K562 (cell line): ENCODE measurements at regions not wholly inside any gene's neighbourhood (a gene's known extent, or its start where the extent isn't known, plus 50 kb on each side); places are given as distances from the start of the nearest gene placed in this dataset.

Experiments
- ATAC-seq: fragments of 200-7000 bp; cut with Tn5 transposase; 3 replicates; pipeline ENCODE4 v1.9.1; 2020; ENCODE audit warnings: moderate library complexity
- BruUV-seq: library from RNA; stranded (reverse); fragments of 400-500 nt; replicated peaks from 2 replicates; lab custom pipeline; 2021; lab: Mats Ljungman, UMichigan
- CTCF ChIA-PET: fragments of 300-600 bp; formaldehyde crosslinking; extraction: SDS; loops from one replicate; lab custom pipeline; 2021; ENCODE audit warnings: low intra/inter-chr PET ratio; lab: Yijun Ruan, JAX
- POLR2A ChIA-PET: fragments of 300-600, 350-650 bp; sonication (Branson Sonifier 250); formaldehyde crosslinking; extraction: SDS; loops from one replicate; lab custom pipeline; 2021; ENCODE audit warnings: antibody characterized with exemption, inconsistent platforms; lab: Yijun Ruan, JAX
- DNase-seq, 4 experiments: peaks; one replicate each; pipeline versions ENCODE4 v3.0.0 to v3.0.0-alpha.2; 2011 to 2018; ENCODE audit warnings: low spot score in 3 of 4, mixed read lengths in 3 of 4; ENCODE audit errors: extremely low read depth in 1 of 4
- FAIRE-seq: peaks from 2 replicates; lab custom pipeline; 2011; peaks lifted over from hg19 to GRCh38; lab: Jason Lieb, UNC
- H2AFZ ChIP-seq: 2 replicates; pipeline ENCODE4 v1.6.0; 2011; ENCODE audit warnings: low read depth, low read length, control low read depth, inconsistent platforms
- H3K27ac ChIP-seq: fragments of 200-600 bp; 3 replicates; pipeline ENCODE4 v1.8.0; 2011; ENCODE audit warnings: low read depth, mild to moderate bottlenecking, control low read depth, inconsistent platforms, low read length, moderate library complexity, mixed read lengths; ENCODE audit errors: extremely low read depth
- H3K27me3 ChIP-seq, 2 experiments: fragments of 300-600 bp in 1 of 2; 2 replicates in 1 of 2; 3 replicates in 1 of 2; pipeline versions ENCODE4 v1.6.0 to v1.8.0; 2011; ENCODE audit warnings: inconsistent platforms in 2 of 2, low read length in 2 of 2, mild to moderate bottlenecking in 1 of 2, mixed read lengths in 1 of 2, moderate library complexity in 1 of 2; ENCODE audit not compliant: control insufficient read depth in 2 of 2, insufficient read depth in 2 of 2
- H3K36me3 ChIP-seq: fragments of 300-600 bp; 3 replicates; pipeline ENCODE4 v1.8.0; 2011; ENCODE audit warnings: mild to moderate bottlenecking, low read length, inconsistent platforms; ENCODE audit not compliant: control insufficient read depth, insufficient read depth
- H3K4me1 ChIP-seq, 2 experiments: fragments of 200-600 bp in 1 of 2; replicated peaks in 1 of 2; 2 replicates in 1 of 2; 3 replicates in 1 of 2; pipeline versions ENCODE4 v1.5.1 to v1.8.0; 2011; ENCODE audit warnings: inconsistent platforms in 2 of 2, low read length in 2 of 2, mild to moderate bottlenecking in 1 of 2, mixed read lengths in 1 of 2, moderate library complexity in 1 of 2; ENCODE audit not compliant: control insufficient read depth in 2 of 2, insufficient read depth in 2 of 2
- H3K4me2 ChIP-seq: 2 replicates; pipeline ENCODE4 v1.6.1; 2011; ENCODE audit warnings: low read length, control low read depth, inconsistent platforms, mixed read lengths; ENCODE audit not compliant: insufficient read depth
- H3K4me3 ChIP-seq: fragments of 200-600 bp; sonication (generic), shearing (Covaris generic); 2 replicates; pipeline ENCODE4 v1.5.1; 2016; ENCODE audit warnings: control low read depth, inconsistent platforms
- H3K79me2 ChIP-seq: fragments of 200-600 bp; 3 replicates; pipeline ENCODE4 v1.8.0; 2011; ENCODE audit warnings: low read length, inconsistent platforms; ENCODE audit not compliant: control insufficient read depth, insufficient read depth
- H3K9ac ChIP-seq, 2 experiments: 2 replicates each; pipeline versions ENCODE4 v1.6.0 to v1.6.1; 2011; ENCODE audit warnings: low read depth in 2 of 2, low read length in 2 of 2, control low read depth in 1 of 2, inconsistent platforms in 1 of 2, mild to moderate bottlenecking in 1 of 2, mixed read lengths in 1 of 2; ENCODE audit not compliant: insufficient read depth in 1 of 2
- H3K9me1 ChIP-seq: one replicate; pipeline ENCODE4 v1.6.0; 2011; ENCODE audit warnings: inconsistent platforms, mild to moderate bottlenecking, low read length, moderate library complexity; ENCODE audit not compliant: control insufficient read depth, insufficient read depth
- H3K9me3 ChIP-seq: replicated peaks from 2 replicates; pipeline ENCODE4 v1.5.1; 2011; ENCODE audit warnings: low read depth, low read length, inconsistent platforms; ENCODE audit not compliant: control insufficient read depth, insufficient read depth
- H4K20me1 ChIP-seq: replicated peaks from 2 replicates; pipeline ENCODE4 v1.6.1; 2011; ENCODE audit warnings: low read length, inconsistent platforms, mixed read lengths; ENCODE audit not compliant: control insufficient read depth, insufficient read depth
- C11orf30 ChIP-seq: fragments of 450-650 bp; IDR thresholded peaks from 2 replicates; pipeline ENCODE4 v1.6.1; 2016; ENCODE audit warnings: low read depth, mild to moderate bottlenecking
- EP400 ChIP-seq: fragments of 450-650 bp; IDR thresholded peaks from 2 replicates; pipeline ENCODE4 v1.6.1; 2017; ENCODE audit warnings: antibody characterized with exemption, mild to moderate bottlenecking, moderate library complexity
- ERF ChIP-seq: fragments of 450-650 bp; formaldehyde crosslinking; IDR thresholded peaks from 2 replicates; pipeline ENCODE4 v1.4.0; 2020; ENCODE audit warnings: mild to moderate bottlenecking, mixed read lengths
- JUN ChIP-seq, 2 experiments: sonication (generic) in 1 of 2; formaldehyde crosslinking in 1 of 2; IDR thresholded peaks; 2 replicates each; pipeline versions ENCODE4 v1.6.1 to v1.8.0; 2012 to 2022; ENCODE audit warnings: borderline replicate concordance in 2 of 2, mild to moderate bottlenecking in 2 of 2, improper control_type of control experiment in 1 of 2, low read depth in 1 of 2, low read length in 1 of 2, missing genetic modification reagents in 1 of 2
- NBN ChIP-seq: fragments of 450-650 bp; IDR thresholded peaks from 2 replicates; pipeline ENCODE4 v1.6.1; 2016; ENCODE audit warnings: low read depth, mild to moderate bottlenecking
- NFE2L1 ChIP-seq: fragments of 450-650 bp; IDR thresholded peaks from 2 replicates; pipeline ENCODE4 v1.6.1; 2016; ENCODE audit warnings: missing genetic modification characterization, low read depth, mild to moderate bottlenecking, missing compliant biosample characterization, moderate library complexity, borderline replicate concordance
- NR4A1 ChIP-seq, 2 experiments: fragments of 250-450 bp in 1 of 2; fragments of 450-650 bp in 1 of 2; sonication (Bioruptor Pico) in 1 of 2; IDR thresholded peaks; 2 replicates each; pipeline versions ENCODE4 v1.4.0 to v1.6.1; 2016 to 2020; ENCODE audit warnings: mild to moderate bottlenecking in 2 of 2, missing compliant biosample characterization in 1 of 2, missing genetic modification characterization in 1 of 2, moderate library complexity in 1 of 2
- SOX6 ChIP-seq: fragments of 450-650 bp; IDR thresholded peaks from 2 replicates; pipeline ENCODE4 v1.6.1; 2014; ENCODE audit warnings: mild to moderate bottlenecking
- SP1 ChIP-seq: sonication (generic); formaldehyde crosslinking; IDR thresholded peaks from 2 replicates; pipeline ENCODE4 v1.8.1; 2022; ENCODE audit warnings: mild to moderate bottlenecking, missing genetic modification reagents
- TAF1 ChIP-seq: IDR thresholded peaks from 2 replicates; pipeline ENCODE4 v1.6.1; 2011; ENCODE audit warnings: mild to moderate bottlenecking, low read length, moderate library complexity; ENCODE audit not compliant: insufficient read depth, control insufficient read depth, severe bottlenecking; ENCODE audit errors: extremely low read depth
- ZBTB49 ChIP-seq: sonication (generic); formaldehyde crosslinking; IDR thresholded peaks from 2 replicates; pipeline ENCODE4 v1.8.0; 2022; ENCODE audit warnings: missing genetic modification reagents, mild to moderate bottlenecking, borderline replicate concordance
- ZNF592 ChIP-seq: fragments of 450-650 bp; IDR thresholded peaks from 2 replicates; pipeline ENCODE4 v1.6.1; 2017; ENCODE audit warnings: antibody characterized with exemption, mild to moderate bottlenecking
- whole genome bisulfite sequencing: fragments of 100-300 bp; shearing (Covaris generic); methylation state at CpG from one replicate; pipeline ENCODE4 v1.1.6; 2016; ENCODE audit warnings: low coverage, mixed read lengths; ENCODE audit not compliant: insufficient coverage; ENCODE audit errors: missing lambda C conversion rate; 5-methylcytosine and 5-hydroxymethylcytosine counted together
- in situ Hi-C: fragments of 300-500 bp; cut with MboI; formaldehyde crosslinking; loops from 4 replicates; pipeline ENCODE4 v1.15.0; 2018; ENCODE audit warnings: inconsistent platforms, mixed read lengths
- intact Hi-C: fragments of 100-400 bp; cut with micrococcal nuclease; formaldehyde crosslinking; loops from 2 replicates; pipeline ENCODE4 v1.14.2; 2022
- TF ChIP-seq, protein P1 (sequence below): fragments of 450-650 bp; IDR thresholded peaks from 2 replicates; pipeline ENCODE4 v1.7.0; 2016; ENCODE audit warnings: borderline replicate concordance
- TF ChIP-seq, protein P2 (sequence below): fragments of 250-450 bp; sonication (Bioruptor Pico); IDR thresholded peaks from 2 replicates; pipeline ENCODE4 v1.9.0; 2021; ENCODE audit warnings: mild to moderate bottlenecking

GRCh38 chr4:108297605-108298004 lies 128.9 kb upstream of the LEF1 start:
- ATAC-seq (no peak), FAIRE-seq (no peak), DNase-seq (no peak)
- Histone ChIP-seq H3K36me3 (no peaks in the 10 kb centered on the region), H3K27me3 (no peaks in the 10 kb centered on the region), H3K79me2 (no peaks in the 10 kb centered on the region), H3K4me1 (no peaks in the 10 kb centered on the region), H2AFZ (no peak overlapping the region), H4K20me1 (no peaks in the 10 kb centered on the region), H3K9ac (no peak overlapping the region), H3K9me1 (no peaks in the 10 kb centered on the region), H3K27ac (no peak overlapping the region), H3K9me3 (no peaks in the 10 kb centered on the region), H3K4me2 (no peak overlapping the region), H3K4me3 (no peak overlapping the region)
- BruUV-seq: no TSS peak
- ChIA-PET POLR2A (no interaction called here), CTCF (no interaction called here)
- TF ChIP-seq, protein P1, sequence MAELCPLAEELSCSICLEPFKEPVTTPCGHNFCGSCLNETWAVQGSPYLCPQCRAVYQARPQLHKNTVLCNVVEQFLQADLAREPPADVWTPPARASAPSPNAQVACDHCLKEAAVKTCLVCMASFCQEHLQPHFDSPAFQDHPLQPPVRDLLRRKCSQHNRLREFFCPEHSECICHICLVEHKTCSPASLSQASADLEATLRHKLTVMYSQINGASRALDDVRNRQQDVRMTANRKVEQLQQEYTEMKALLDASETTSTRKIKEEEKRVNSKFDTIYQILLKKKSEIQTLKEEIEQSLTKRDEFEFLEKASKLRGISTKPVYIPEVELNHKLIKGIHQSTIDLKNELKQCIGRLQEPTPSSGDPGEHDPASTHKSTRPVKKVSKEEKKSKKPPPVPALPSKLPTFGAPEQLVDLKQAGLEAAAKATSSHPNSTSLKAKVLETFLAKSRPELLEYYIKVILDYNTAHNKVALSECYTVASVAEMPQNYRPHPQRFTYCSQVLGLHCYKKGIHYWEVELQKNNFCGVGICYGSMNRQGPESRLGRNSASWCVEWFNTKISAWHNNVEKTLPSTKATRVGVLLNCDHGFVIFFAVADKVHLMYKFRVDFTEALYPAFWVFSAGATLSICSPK: no peak
- TF ChIP-seq SP1 (CRISPR knock-in tag) (no peak), SOX6 (no peak), ERF (CRISPR knock-in tag) (no peak), NBN (no peak), JUN (IDR thresholded peaks at IDR 0.05; ENCODE audit: borderline replicate concordance, low read depth, low read length) (no peak), JUN (CRISPR knock-in tag; IDR thresholded peaks at IDR 0.05; ENCODE audit: borderline replicate concordance) (no peak), TAF1 (no peak), C11orf30 (no peak), ZNF592 (no peak), NR4A1 (CRISPR knock-in tag; IDR thresholded peaks at IDR 0.05) (no peak), NR4A1 (tag; IDR thresholded peaks at IDR 0.05) (no peak), NFE2L1 (tag) (no peak), ZBTB49 (CRISPR knock-in tag) (no peak), EP400 (no peak)
- TF ChIP-seq, protein P2, sequence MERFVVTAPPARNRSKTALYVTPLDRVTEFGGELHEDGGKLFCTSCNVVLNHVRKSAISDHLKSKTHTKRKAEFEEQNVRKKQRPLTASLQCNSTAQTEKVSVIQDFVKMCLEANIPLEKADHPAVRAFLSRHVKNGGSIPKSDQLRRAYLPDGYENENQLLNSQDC (CRISPR knock-in tag): no peak
- intact Hi-C loops: no loop called here
- in situ Hi-C loops: no loop called here
- 33% methylated on average over 2 of the region's 2 CpGs for WGBS
